ENCODE measurements at regions not wholly inside any gene's neighbourhood (a gene's known extent, or its start where the extent isn't known, plus 50 kb on each side); places are given as distances from the start of the nearest gene placed in this dataset.

DNA sequence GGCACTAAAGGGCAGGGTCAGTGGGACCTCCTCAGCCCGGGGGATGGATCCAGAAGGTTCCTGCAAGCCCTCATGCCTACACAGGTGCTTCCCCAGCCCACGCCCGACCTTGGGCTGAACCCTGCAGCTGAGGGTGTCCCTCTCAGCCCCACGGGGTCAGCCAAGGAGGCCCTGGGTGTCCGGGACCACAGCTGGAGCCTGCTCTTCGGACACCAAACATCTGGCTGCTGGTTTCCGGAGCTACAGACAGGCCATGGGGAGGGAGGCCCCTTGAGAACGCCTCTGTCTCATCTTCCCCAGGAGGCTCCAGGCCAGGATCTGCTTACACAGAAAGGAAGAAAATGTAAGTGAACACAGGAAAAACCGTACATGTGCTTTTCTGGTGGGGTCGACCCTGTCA lies 355.7 kb downstream of the MN1 start:
- H3K4me1 Mint-ChIP-seq: peaks cover 36 to 51% of the 10 kb centered on the region in 2 experiments

More for the DNA sequence above, 355.7 kb downstream of the MN1 start:
- no peak overlapping the region for H3K4me2 ChIP-seq (ENCODE audit: insufficient read depth, insufficient read length, low read length)
- no peak overlapping the region for H3K9ac ChIP-seq (ENCODE audit: extremely low read depth, insufficient read length, low read length)
- H3K79me2 ChIP-seq (ENCODE audit: insufficient read depth, low read length): no peaks in the 10 kb centered on the region
- no peak for DNase-seq
- H3K4ac ChIP-seq (ENCODE audit: low read depth, low read length): no peak overlapping the region
- H4K5ac ChIP-seq (ENCODE audit: insufficient read length, low read depth, low read length): no peak overlapping the region
- no peak overlapping the region for H3K23ac ChIP-seq (ENCODE audit: insufficient read length, low read depth, low read length)
- H2BK5ac ChIP-seq (ENCODE audit: insufficient read length, low read length): no peak overlapping the region
- no peaks in the 10 kb centered on the region for H4K20me1 ChIP-seq (ENCODE audit: control insufficient read depth, insufficient read depth, insufficient read length)
- Mint-ChIP-seq H3K27me3 (ENCODE audit: low read depth) (peaks cover 2% of the 10 kb centered on the region; the same call in 1 of the 2 replicates), H3K9me3 (peaks cover 0 to 3% of the 10 kb centered on the region in 2 experiments; a peak in 2 of 5 replicates), H3K27ac (no peak overlapping the region; a peak in 1 of 7 replicates), H3K36me3 (ENCODE audit: insufficient read depth in 1 of 3, low read depth in 3 of 3) (peaks cover 0 to 5% (median 1%) of the 10 kb centered on the region in 3 experiments; a peak in 2 of 7 replicates), H3K4me3 (no peak overlapping the region)
- no peak overlapping the region for H3K56ac ChIP-seq (ENCODE audit: insufficient read length, low read depth, low read length)
- no peak overlapping the region for H2BK15ac ChIP-seq (ENCODE audit: low read depth, low read length)
- no peak overlapping the region for H3T11ph ChIP-seq (ENCODE audit: low read length)
- no peak overlapping the region for H2AK5ac ChIP-seq (ENCODE audit: insufficient read length, low read length)
- H2BK20ac ChIP-seq (ENCODE audit: low read depth, low read length, poor library complexity, severe bottlenecking): no peak overlapping the region
- H3K18ac ChIP-seq (ENCODE audit: insufficient read length, low read depth, low read length): no peak overlapping the region
- no peak overlapping the region for H4K8ac ChIP-seq (replicated peaks; ENCODE audit: insufficient read length, low read depth, low read length)
- no peak overlapping the region for H2AFZ ChIP-seq (ENCODE audit: low read length)
- no peak overlapping the region for H2BK12ac ChIP-seq (ENCODE audit: insufficient read length, low read depth, low read length)
- no peak overlapping the region for H3K27ac ChIP-seq (ENCODE audit: insufficient read length, low read depth, low read length)
- H3K27me3 ChIP-seq (ENCODE audit: insufficient read depth, low read length): no peaks in the 10 kb centered on the region
- no peak overlapping the region for H2BK120ac ChIP-seq (ENCODE audit: low read depth, low read length, poor library complexity, severe bottlenecking)
- no peaks in the 10 kb centered on the region for H3K9me3 ChIP-seq (ENCODE audit: control insufficient read depth, low read depth, low read length)
- no peaks in the 10 kb centered on the region for H3K79me1 ChIP-seq (ENCODE audit: insufficient read depth, low read depth, low read length, poor library complexity, severe bottlenecking)
- H3K14ac ChIP-seq (ENCODE audit: insufficient read depth, low read length): no peak overlapping the region
- no peak overlapping the region for H4K91ac ChIP-seq (ENCODE audit: insufficient read length, low read depth, low read length)
- H3K23me2 ChIP-seq (ENCODE audit: insufficient read length, low read depth, low read length, poor library complexity, severe bottlenecking): no peaks in the 10 kb centered on the region
- H3K4me1 ChIP-seq (ENCODE audit: insufficient read depth, low read length): no peaks in the 10 kb centered on the region; the same call in 1 of the 2 replicates
- TF ChIP-seq, protein P1, sequence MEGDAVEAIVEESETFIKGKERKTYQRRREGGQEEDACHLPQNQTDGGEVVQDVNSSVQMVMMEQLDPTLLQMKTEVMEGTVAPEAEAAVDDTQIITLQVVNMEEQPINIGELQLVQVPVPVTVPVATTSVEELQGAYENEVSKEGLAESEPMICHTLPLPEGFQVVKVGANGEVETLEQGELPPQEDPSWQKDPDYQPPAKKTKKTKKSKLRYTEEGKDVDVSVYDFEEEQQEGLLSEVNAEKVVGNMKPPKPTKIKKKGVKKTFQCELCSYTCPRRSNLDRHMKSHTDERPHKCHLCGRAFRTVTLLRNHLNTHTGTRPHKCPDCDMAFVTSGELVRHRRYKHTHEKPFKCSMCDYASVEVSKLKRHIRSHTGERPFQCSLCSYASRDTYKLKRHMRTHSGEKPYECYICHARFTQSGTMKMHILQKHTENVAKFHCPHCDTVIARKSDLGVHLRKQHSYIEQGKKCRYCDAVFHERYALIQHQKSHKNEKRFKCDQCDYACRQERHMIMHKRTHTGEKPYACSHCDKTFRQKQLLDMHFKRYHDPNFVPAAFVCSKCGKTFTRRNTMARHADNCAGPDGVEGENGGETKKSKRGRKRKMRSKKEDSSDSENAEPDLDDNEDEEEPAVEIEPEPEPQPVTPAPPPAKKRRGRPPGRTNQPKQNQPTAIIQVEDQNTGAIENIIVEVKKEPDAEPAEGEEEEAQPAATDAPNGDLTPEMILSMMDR (conservative IDR thresholded peaks at IDR 0.05): no peak
- WGBS (ENCODE audit: extremely low coverage, insufficient read length, low lambda C conversion rate): no CpG with 5 or more reads among the region's 10 CpGs
